ENCODE measurements at regions not wholly inside any gene's neighbourhood (a gene's known extent, or its start where the extent isn't known, plus 50 kb on each side); places are given as distances from the start of the nearest gene placed in this dataset.

DNA sequence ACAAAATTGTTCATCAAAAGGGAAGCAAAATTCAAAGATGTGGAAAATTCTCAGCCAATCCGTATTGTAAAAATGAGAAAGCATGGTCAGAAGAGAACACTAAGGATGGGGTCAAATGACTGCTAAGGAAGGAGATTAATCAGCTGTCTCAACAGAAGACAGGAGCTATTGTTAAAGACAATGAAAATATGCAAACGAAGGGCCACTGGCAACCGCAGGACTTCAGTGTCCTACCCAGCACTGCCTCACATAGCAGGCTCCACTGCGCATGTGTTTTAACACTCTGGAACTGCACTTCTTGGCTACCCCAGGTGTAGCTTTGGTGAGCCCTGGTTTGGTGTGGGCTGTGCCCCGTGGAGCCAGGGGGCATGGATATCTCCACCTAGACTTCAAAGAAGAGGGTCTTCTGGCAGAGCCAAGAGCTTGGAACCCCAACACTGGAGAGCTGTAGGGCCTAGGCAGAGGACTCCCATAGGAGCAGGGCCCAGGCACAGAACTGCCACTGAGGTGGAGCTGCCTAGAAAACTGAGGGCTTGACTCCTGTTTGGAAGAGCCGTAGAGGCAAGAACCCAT is 176.2 kb upstream of the GDF10 start:
- TF ChIP-seq CTCF (conservative IDR thresholded peaks at IDR 0.05; ENCODE audit: low read depth, low read length): no peak
- Histone ChIP-seq H3K36me3 (ENCODE audit: insufficient read depth) (no peaks in the 10 kb centered on the region), H4K20me1 (ENCODE audit: insufficient read depth) (no peaks in the 10 kb centered on the region), H2AFZ (ENCODE audit: low read depth) (no peak overlapping the region), H3K4me3 (IDR thresholded peaks at IDR 0.05; ENCODE audit: insufficient read depth, low read depth, low read length) (no peak overlapping the region), H3K4me1 (ENCODE audit: low read depth, poor library complexity, severe bottlenecking) (no peaks in the 10 kb centered on the region), H3K4me2 (no peak overlapping the region), H3K9ac (no peak overlapping the region), H3K79me2 (ENCODE audit: insufficient read depth, low read depth) (no peaks in the 10 kb centered on the region), H3K27me3 (ENCODE audit: insufficient read depth, low read depth) (no peaks in the 10 kb centered on the region), H3K27ac (no peak overlapping the region)

DNA sequence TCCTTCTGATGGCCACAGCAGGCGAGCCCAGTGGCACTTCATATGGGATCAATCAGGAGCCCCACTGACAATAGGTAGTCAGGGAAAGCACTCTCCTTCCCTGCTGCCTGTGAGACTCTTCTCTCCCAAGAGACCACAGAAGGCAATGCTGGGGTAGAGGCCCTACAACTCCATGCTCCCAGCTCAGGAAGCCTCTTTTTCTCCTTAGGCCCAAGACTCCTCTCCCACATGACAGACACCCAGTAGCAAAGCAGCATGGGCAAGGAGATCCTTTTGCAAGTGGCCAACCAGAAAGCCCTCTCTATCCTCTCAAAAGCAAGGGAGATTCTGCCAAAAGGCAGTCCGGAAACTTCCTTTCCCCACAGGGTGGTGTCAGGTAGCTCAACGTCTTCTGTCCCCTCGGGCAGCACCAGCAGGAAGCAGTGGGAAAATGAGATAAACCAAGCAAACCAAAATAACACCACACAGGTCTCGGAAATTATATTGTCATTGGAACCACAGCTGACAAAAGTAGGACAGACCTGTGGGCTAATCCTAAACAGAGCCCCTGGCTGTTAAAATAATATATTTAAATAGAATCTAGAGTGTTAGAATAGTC is 172.7 kb upstream of the GDF10 start:
- H3K4me1 ChIP-seq (ENCODE audit: low read depth, poor library complexity, severe bottlenecking): no peaks in the 10 kb centered on the region
- H3K9ac ChIP-seq: no peak overlapping the region
- TF ChIP-seq CTCF (conservative IDR thresholded peaks at IDR 0.05; ENCODE audit: low read depth, low read length): no peak
- no peak overlapping the region for H2AFZ ChIP-seq (ENCODE audit: low read depth)
- H3K36me3 ChIP-seq (ENCODE audit: insufficient read depth): no peaks in the 10 kb centered on the region
- no peak overlapping the region for H3K4me2 ChIP-seq
- no peaks in the 10 kb centered on the region for H4K20me1 ChIP-seq (ENCODE audit: insufficient read depth)
- H3K4me3 ChIP-seq (IDR thresholded peaks at IDR 0.05; ENCODE audit: insufficient read depth, low read depth, low read length): no peak overlapping the region
- no peaks in the 10 kb centered on the region for H3K79me2 ChIP-seq (ENCODE audit: insufficient read depth, low read depth)
- H3K27ac ChIP-seq: no peak overlapping the region
- no peaks in the 10 kb centered on the region for H3K27me3 ChIP-seq (ENCODE audit: insufficient read depth, low read depth)

DNA sequence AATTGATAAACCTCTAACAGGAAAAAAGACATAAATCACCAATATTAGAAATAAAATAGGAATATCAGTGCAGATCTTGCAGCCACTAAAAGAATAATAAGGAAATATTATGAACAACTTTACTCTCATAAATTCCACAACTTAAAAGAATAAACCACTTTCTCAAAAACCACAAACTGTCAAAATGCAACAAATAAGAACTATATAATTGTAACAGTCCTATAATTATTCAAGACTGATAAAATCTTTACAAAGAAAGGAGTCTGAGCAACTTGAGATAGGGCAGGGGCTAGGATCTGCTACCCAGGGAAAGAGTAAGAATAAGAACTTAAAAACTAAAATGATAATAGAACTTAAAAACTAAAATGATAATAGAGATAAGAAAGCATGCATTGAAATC is 169.5 kb upstream of the GDF10 start:
- H3K4me1 ChIP-seq (ENCODE audit: low read depth, poor library complexity, severe bottlenecking): no peaks in the 10 kb centered on the region
- no peaks in the 10 kb centered on the region for H4K20me1 ChIP-seq (ENCODE audit: insufficient read depth)
- H3K27me3 ChIP-seq (ENCODE audit: insufficient read depth, low read depth): no peaks in the 10 kb centered on the region
- TF ChIP-seq CTCF (conservative IDR thresholded peaks at IDR 0.05; ENCODE audit: low read depth, low read length): no peak
- H3K4me3 ChIP-seq (IDR thresholded peaks at IDR 0.05; ENCODE audit: insufficient read depth, low read depth, low read length): no peak overlapping the region
- H3K9ac ChIP-seq: no peak overlapping the region
- no peak overlapping the region for H3K27ac ChIP-seq
- H2AFZ ChIP-seq (ENCODE audit: low read depth): no peak overlapping the region
- H3K79me2 ChIP-seq (ENCODE audit: insufficient read depth, low read depth): no peaks in the 10 kb centered on the region
- H3K36me3 ChIP-seq (ENCODE audit: insufficient read depth): no peaks in the 10 kb centered on the region
- H3K4me2 ChIP-seq: no peak overlapping the region

DNA sequence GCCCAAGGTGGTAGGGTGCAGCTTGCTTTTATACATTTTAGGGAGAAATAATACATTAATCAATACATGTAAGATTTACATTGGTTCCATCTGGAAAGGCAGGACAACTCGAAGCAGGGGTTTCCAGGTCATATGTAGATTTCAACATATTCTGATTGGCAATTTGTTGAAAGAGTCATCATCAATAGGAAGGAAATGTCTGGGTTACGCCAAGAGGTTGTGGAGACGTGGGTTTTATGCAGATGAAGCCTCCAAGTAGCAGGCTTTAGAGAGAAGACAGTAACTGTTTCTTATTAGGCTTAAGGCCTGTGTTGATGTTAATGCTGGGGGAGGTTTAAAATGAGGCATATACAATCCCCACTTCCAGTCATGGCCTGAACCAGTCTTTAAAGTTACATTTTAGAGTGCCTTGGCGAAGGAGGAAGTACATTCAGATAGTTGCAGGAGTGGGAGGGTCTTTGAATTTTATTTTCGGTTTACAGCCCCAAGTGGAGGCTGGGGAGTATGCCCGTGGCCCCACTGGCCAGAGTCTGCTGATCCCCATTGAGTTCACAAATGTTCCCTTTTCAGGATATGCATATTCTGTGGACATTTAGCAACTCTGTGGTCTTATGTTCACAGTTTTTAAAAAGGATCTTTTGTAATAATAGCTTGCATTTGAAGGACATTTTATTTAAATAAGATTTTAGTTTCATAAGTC is 166.0 kb upstream of the GDF10 start:
- Histone ChIP-seq H3K4me1 (ENCODE audit: low read depth, poor library complexity, severe bottlenecking) (no peaks in the 10 kb centered on the region), H3K79me2 (ENCODE audit: insufficient read depth, low read depth) (no peaks in the 10 kb centered on the region), H2AFZ (ENCODE audit: low read depth) (no peak overlapping the region), H3K27ac (no peak overlapping the region), H3K9ac (no peak overlapping the region), H3K4me2 (no peak overlapping the region), H3K36me3 (ENCODE audit: insufficient read depth) (no peaks in the 10 kb centered on the region), H3K4me3 (IDR thresholded peaks at IDR 0.05; ENCODE audit: insufficient read depth, low read depth, low read length) (no peak overlapping the region), H4K20me1 (ENCODE audit: insufficient read depth) (no peaks in the 10 kb centered on the region), H3K27me3 (ENCODE audit: insufficient read depth, low read depth) (no peaks in the 10 kb centered on the region)
- TF ChIP-seq CTCF (conservative IDR thresholded peaks at IDR 0.05; ENCODE audit: low read depth, low read length): no peak
